BE2C (cell line): ENCODE measurements at regions not wholly inside any gene's neighbourhood (a gene's known extent, or its start where the extent isn't known, plus 50 kb on each side); places are given as distances from the start of the nearest gene placed in this dataset.
"Not testable (repeated sequence)": the region's sequence is repeated elsewhere in the genome, so short reads cannot be mapped to it uniquely, and the experiment has no call there.

Experiments
- DNase-seq: peaks from one replicate; pipeline ENCODE4 v3.0.0-alpha.2; 2020
- H3K27me3 ChIP-seq: fragments of 250-450 bp; sonication (Bioruptor Pico); 2 replicates; pipeline ENCODE4 v1.5.1; 2020; ENCODE audit warnings: mild to moderate bottlenecking
- H3K36me3 ChIP-seq: fragments of 250-450 bp; sonication (Bioruptor Pico); 2 replicates; pipeline ENCODE4 v1.5.1; 2020; ENCODE audit warnings: mild to moderate bottlenecking
- H3K4me1 ChIP-seq: fragments of 250-450 bp; sonication (Bioruptor Pico); 2 replicates; pipeline ENCODE4 v1.5.1; 2020
- H3K4me3 ChIP-seq: 2 replicates; pipeline ENCODE4 v1.5.1; 2011; ENCODE audit warnings: low read depth, low read length
- H3K9me3 ChIP-seq: fragments of 250-450 bp; sonication (Bioruptor Pico); 2 replicates; pipeline ENCODE4 v1.5.1; 2020
- TF ChIP-seq, protein P1 (sequence below): IDR thresholded peaks from 2 replicates; pipeline ENCODE4 v1.5.1; 2012; ENCODE audit warnings: mild to moderate bottlenecking, low read depth, low read length

DNA sequence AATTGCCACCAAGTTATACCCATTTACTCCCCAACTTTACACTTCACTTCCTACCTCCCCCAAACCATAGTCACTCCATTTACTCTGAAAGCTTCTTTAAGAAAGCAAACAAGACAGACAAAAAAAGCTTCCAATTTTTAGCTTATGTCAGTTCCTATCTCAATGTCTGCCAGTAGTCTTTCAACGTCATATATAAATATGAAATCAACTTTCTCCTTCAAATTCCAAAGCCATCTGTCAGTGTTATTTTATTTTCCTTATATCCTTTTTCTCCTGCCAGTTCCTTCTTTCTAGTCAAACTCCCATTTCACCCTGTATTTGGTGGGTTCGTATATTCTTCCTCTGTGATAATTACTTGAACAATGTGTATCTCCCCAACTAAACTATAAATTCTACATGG lies 85.8 kb upstream of the CMC1 start:
- TF ChIP-seq, protein P1, sequence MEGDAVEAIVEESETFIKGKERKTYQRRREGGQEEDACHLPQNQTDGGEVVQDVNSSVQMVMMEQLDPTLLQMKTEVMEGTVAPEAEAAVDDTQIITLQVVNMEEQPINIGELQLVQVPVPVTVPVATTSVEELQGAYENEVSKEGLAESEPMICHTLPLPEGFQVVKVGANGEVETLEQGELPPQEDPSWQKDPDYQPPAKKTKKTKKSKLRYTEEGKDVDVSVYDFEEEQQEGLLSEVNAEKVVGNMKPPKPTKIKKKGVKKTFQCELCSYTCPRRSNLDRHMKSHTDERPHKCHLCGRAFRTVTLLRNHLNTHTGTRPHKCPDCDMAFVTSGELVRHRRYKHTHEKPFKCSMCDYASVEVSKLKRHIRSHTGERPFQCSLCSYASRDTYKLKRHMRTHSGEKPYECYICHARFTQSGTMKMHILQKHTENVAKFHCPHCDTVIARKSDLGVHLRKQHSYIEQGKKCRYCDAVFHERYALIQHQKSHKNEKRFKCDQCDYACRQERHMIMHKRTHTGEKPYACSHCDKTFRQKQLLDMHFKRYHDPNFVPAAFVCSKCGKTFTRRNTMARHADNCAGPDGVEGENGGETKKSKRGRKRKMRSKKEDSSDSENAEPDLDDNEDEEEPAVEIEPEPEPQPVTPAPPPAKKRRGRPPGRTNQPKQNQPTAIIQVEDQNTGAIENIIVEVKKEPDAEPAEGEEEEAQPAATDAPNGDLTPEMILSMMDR, result no peak
- Histone ChIP-seq H3K36me3 (no peaks in the 10 kb centered on the region), H3K4me1 (no peaks in the 10 kb centered on the region), H3K9me3 (no peaks in the 10 kb centered on the region), H3K4me3 (no peak overlapping the region), H3K27me3 (no peaks in the 10 kb centered on the region)
- no peak for DNase-seq

DNA sequence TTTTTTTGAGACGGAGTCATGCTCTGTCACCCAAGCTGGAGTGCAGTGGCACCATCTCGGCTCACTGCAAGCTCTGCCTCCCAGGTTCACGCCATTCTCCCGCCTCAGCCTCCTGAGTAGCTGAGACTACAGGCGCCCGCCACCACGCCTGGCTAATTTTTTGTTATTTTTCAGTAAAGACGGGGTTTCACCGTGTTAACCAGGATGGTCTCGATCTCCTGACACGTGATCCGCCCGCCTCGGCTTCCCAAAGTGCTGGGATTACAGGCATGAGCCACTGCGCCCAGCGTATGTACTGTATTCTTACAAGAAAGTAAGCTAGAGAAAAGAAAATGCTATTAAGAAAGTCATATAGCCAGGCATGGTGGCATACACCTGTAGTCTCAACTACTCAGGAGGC lies 84.8 kb upstream of the CMC1 start:
- not testable (repeated sequence) for H3K4me3 ChIP-seq, H3K27me3 ChIP-seq, H3K9me3 ChIP-seq, H3K36me3 ChIP-seq, H3K4me1 ChIP-seq, DNase-seq

DNA sequence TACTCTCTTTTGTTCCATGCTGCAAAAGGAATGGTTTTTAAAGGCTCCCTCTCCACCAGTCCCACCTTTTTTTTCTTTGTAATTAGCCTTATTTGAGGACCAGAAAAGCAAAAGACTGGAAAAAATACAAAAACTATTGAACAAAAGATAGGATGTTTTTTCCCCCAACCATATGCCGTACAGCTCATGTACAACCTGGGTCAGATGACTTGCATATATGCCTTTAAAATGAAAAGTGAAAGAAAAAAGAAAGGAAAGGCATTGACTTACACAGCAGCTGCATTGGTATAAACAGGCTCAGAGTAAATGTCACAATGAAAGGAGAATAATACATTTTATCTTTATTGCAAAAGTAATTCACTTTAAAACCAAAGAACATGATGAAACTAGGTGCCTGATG lies 69.5 kb upstream of the CMC1 start:
- DNase-seq, result no peak
- H3K9me3 ChIP-seq, result no peaks in the 10 kb centered on the region
- H3K4me1 ChIP-seq, result no peaks in the 10 kb centered on the region
- H3K27me3 ChIP-seq, result no peaks in the 10 kb centered on the region
- H3K4me3 ChIP-seq, result no peak overlapping the region
- H3K36me3 ChIP-seq, result no peaks in the 10 kb centered on the region
- TF ChIP-seq, protein P1, result no peak

DNA sequence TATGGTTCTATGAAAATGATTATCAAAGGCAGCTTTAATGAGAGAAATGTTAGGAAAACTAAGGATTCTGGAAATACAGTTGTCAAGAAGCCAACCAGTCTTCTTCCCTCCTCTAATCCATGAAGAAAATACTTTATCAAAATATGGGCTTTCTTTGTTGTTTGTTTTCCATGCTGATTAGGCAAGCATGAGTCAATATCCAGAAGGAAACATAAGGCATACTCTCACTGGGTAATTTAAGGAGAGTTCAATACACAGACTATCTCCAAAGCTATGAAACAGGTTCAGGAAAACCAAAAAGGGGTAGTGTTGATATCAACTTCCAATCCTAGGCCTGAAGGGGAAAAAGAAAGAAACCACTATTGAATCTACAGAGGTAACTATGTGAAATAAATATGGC lies 68.7 kb upstream of the CMC1 start:
- H3K36me3 ChIP-seq, result no peaks in the 10 kb centered on the region
- no peak overlapping the region for H3K4me3 ChIP-seq
- H3K4me1 ChIP-seq, result no peaks in the 10 kb centered on the region

DNA sequence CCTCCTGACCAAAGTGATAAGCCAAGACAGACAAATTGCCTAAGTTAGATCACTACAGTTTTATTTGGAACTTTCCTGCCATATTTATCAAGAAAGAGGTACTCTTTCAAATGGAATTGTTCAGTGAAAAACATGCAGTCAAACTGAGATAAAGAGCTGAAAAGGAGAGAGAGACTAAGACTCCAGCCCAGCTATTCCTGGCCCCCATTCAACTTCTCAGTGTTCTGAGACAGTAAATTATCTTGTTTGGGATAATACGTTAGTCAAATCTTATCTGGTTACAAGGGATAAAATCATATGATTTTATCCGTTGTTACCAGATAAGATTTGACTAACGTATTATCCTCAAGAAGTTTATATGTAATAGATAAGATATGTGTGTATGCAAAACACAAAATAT lies 67.6 kb upstream of the CMC1 start:
- H3K27me3 ChIP-seq, result no peaks in the 10 kb centered on the region
- H3K4me1 ChIP-seq, result no peaks in the 10 kb centered on the region
- H3K9me3 ChIP-seq, result no peaks in the 10 kb centered on the region
- TF ChIP-seq, protein P1, result no peak
- no peaks in the 10 kb centered on the region for H3K36me3 ChIP-seq
- no peak for DNase-seq
- no peak overlapping the region for H3K4me3 ChIP-seq

More for the DNA sequence above, 68.7 kb upstream of the CMC1 start:
- no peaks in the 10 kb centered on the region for H3K9me3 ChIP-seq
- no peak for DNase-seq
- H3K27me3 ChIP-seq, result no peaks in the 10 kb centered on the region
- TF ChIP-seq, protein P1, result no peak

DNA sequence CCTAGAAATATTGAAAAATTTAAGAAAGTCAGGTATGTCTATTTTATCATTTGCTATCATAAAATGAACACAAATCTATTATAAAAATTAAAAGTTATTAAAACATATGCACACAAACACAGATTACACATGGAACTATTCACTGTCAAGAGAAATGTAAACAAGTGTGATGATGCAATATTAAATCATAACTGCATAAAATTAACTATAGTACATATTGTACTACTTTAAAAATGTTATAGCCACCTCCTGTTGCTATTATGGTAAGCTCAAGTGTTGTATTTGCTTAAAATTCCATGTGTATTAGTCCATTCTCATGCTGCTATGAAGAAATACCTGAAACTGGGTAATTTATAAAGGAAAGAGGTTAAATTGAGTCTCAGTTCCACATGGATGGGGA lies 54.7 kb upstream of the CMC1 start:
- no peaks in the 10 kb centered on the region for H3K4me1 ChIP-seq
- H3K36me3 ChIP-seq, result no peaks in the 10 kb centered on the region
- H3K27me3 ChIP-seq, result no peaks in the 10 kb centered on the region
- TF ChIP-seq, protein P1, result no peak
- no peak overlapping the region for H3K4me3 ChIP-seq
- no peaks in the 10 kb centered on the region for H3K9me3 ChIP-seq
- DNase-seq, result no peak

DNA sequence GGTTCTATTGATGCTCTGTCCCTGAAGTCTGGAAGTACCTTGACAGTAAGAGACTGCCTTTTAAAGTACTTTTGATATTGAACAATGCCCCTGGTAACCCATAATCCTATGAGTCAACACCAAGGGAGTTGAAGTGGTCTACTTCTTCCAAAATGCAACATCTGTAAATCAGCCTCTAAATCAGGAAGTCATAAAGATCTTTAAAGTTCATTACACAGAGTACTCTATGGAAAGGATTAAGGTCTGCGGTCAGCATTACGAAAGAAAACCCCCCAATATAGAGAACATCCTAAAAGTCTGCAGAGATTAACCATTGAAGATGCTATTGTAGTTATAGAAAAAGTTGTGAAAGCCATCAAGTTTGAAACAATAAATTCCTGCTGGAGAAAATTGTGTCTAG lies 52.7 kb upstream of the CMC1 start:
- no peak for DNase-seq
- Histone ChIP-seq H3K27me3 (no peaks in the 10 kb centered on the region), H3K36me3 (no peaks in the 10 kb centered on the region), H3K4me1 (no peaks in the 10 kb centered on the region), H3K9me3 (no peaks in the 10 kb centered on the region), H3K4me3 (no peak overlapping the region)
- TF ChIP-seq, protein P1, result no peak
